Endothelial cell of umbilical vein (primary cell): ENCODE measurements at regions not wholly inside any gene's neighbourhood (a gene's known extent, or its start where the extent isn't known, plus 50 kb on each side); places are given as distances from the start of the nearest gene placed in this dataset.

Experiments used
- BruUV-seq: library from RNA; stranded (reverse); fragments of 400-500 nt; replicated peaks from 2 replicates; lab custom pipeline; 2021; lab: Mats Ljungman, UMichigan
- CTCF ChIA-PET: fragments of 300-600, 350-600 bp; sonication (Branson Sonifier 250); formaldehyde crosslinking; loops from one replicate; lab custom pipeline; 2021; ENCODE audit warnings: antibody characterized with exemption, inconsistent platforms; lab: Charles Lee
- POLR2A ChIA-PET: fragments of 300-600, 350-600 bp; sonication (Branson Sonifier 250); formaldehyde crosslinking; loops from one replicate; lab custom pipeline; 2021; ENCODE audit warnings: antibody characterized with exemption, inconsistent platforms; lab: Charles Lee
- DNase-seq: peaks from one replicate; pipeline ENCODE4 v3.0.0-alpha.2; 2011; ENCODE audit warnings: low read depth, low spot score
- FAIRE-seq: peaks from 2 replicates; lab custom pipeline; 2011; peaks lifted over from hg19 to GRCh38; lab: Jason Lieb, UNC
- H2AFZ ChIP-seq: 2 replicates; pipeline ENCODE4 v1.6.0; 2012; ENCODE audit warnings: low read depth, low read length, control low read depth, inconsistent platforms
- H3K27ac ChIP-seq: 2 replicates; pipeline ENCODE4 v1.5.1; 2011; ENCODE audit warnings: low read depth, mild to moderate bottlenecking, control low read depth, low read length, moderate library complexity; ENCODE audit not compliant: insufficient read depth
- H3K27me3 ChIP-seq, 2 experiments: 2 replicates each; pipeline versions ENCODE4 v1.6.0 to v1.6.1; 2011; ENCODE audit warnings: low read length in 2 of 2, mixed read lengths in 1 of 2; ENCODE audit not compliant: control insufficient read depth in 2 of 2, insufficient read depth in 2 of 2
- H3K36me3 ChIP-seq, 2 experiments: 2 replicates in 1 of 2; 3 replicates in 1 of 2; pipeline ENCODE4 v1.5.1; 2011; ENCODE audit warnings: low read length in 2 of 2, mild to moderate bottlenecking in 1 of 2, moderate library complexity in 1 of 2; ENCODE audit not compliant: control insufficient read depth in 2 of 2, insufficient read depth in 2 of 2; ENCODE audit errors: extremely low read depth in 1 of 2
- H3K4me1 ChIP-seq: 3 replicates; pipeline ENCODE4 v1.5.1; 2011; ENCODE audit warnings: mild to moderate bottlenecking, low read length; ENCODE audit not compliant: control insufficient read depth, insufficient read depth; ENCODE audit errors: extremely low read depth
- H3K4me2 ChIP-seq: 2 replicates; pipeline ENCODE4 v1.6.1; 2011; ENCODE audit warnings: low read length, control low read depth, mixed read lengths; ENCODE audit not compliant: insufficient read depth
- H3K4me3 ChIP-seq, 3 experiments: fragments of 200-600 bp in 1 of 3; sonication (generic), shearing (Covaris generic) in 1 of 3; replicated peaks in 1 of 3; 2 replicates each; pipeline ENCODE4 v1.5.1; 2011 to 2016; ENCODE audit warnings: control low read depth in 3 of 3, low read length in 3 of 3, mild to moderate bottlenecking in 2 of 3, inconsistent platforms in 1 of 3, low read depth in 1 of 3, moderate library complexity in 1 of 3; ENCODE audit not compliant: insufficient read depth in 1 of 3
- H3K79me2 ChIP-seq: 2 replicates; pipeline ENCODE4 v1.6.0; 2012; ENCODE audit warnings: low read length, inconsistent platforms; ENCODE audit not compliant: control insufficient read depth, insufficient read depth
- H3K9ac ChIP-seq: replicated peaks from 2 replicates; pipeline ENCODE3; 2011; ENCODE audit warnings: low read length, control low read depth; ENCODE audit not compliant: insufficient read depth; ENCODE audit errors: extremely low read depth
- H3K9me1 ChIP-seq: replicated peaks from 3 replicates; pipeline ENCODE4 v1.6.0; 2011; ENCODE audit warnings: mild to moderate bottlenecking, low read length; ENCODE audit not compliant: control insufficient read depth, insufficient read depth; ENCODE audit errors: extremely low read depth
- H3K9me3 ChIP-seq: replicated peaks from 2 replicates; pipeline ENCODE4 v1.5.1; 2012; ENCODE audit warnings: low read length, inconsistent platforms; ENCODE audit not compliant: control insufficient read depth, insufficient read depth
- H4K20me1 ChIP-seq: replicated peaks from 2 replicates; pipeline ENCODE3; 2011; ENCODE audit warnings: mild to moderate bottlenecking, low read length; ENCODE audit not compliant: control insufficient read depth, insufficient read depth; ENCODE audit errors: extremely low read depth
- CTCF ChIP-seq, 2 donors: IDR thresholded peaks; 1 replicate in 1 of 2; 2 replicates in 1 of 2; pipeline ENCODE4 v1.5.1; 2011; ENCODE audit warnings: low read length in 2 of 2, mild to moderate bottlenecking in 2 of 2, moderate library complexity in 2 of 2, control low read depth in 1 of 2, inconsistent platforms in 1 of 2, low read depth in 1 of 2; ENCODE audit not compliant: insufficient read depth in 1 of 2; ENCODE audit errors: extremely low read depth in 1 of 2
- EZH2 ChIP-seq: IDR thresholded peaks from 2 replicates; pipeline ENCODE4 v1.6.1; 2012; ENCODE audit warnings: borderline replicate concordance, low read depth, mild to moderate bottlenecking, moderate library complexity, low read length, inconsistent platforms; ENCODE audit not compliant: severe bottlenecking
- FOS ChIP-seq: IDR thresholded peaks from 2 replicates; pipeline ENCODE4 v1.6.1; 2011; ENCODE audit warnings: mild to moderate bottlenecking, low read length, moderate library complexity, borderline replicate concordance; ENCODE audit not compliant: insufficient read depth
- GATA2 ChIP-seq: IDR thresholded peaks from 2 replicates; pipeline ENCODE4 v1.7.0; 2011; ENCODE audit warnings: low read depth, mild to moderate bottlenecking, moderate library complexity, mixed read lengths, low read length; ENCODE audit not compliant: insufficient read length, insufficient read depth
- JUN ChIP-seq: IDR thresholded peaks from 2 replicates; pipeline ENCODE4 v1.6.1; 2011; ENCODE audit warnings: borderline replicate concordance, low read depth; ENCODE audit not compliant: insufficient read length, insufficient read depth
- MAX ChIP-seq: IDR thresholded peaks from 2 replicates; pipeline ENCODE4 v1.6.1; 2011; ENCODE audit not compliant: insufficient read depth, insufficient read length
- MYC ChIP-seq: IDR thresholded peaks from one replicate; pipeline ENCODE4 v1.6.1; 2011; ENCODE audit warnings: mild to moderate bottlenecking, low read depth, low read length
- POLR2A ChIP-seq: IDR thresholded peaks from 2 replicates; pipeline ENCODE4 v1.6.1; 2012; ENCODE audit warnings: low read depth, mild to moderate bottlenecking, control low read depth, low read length
- POLR2AphosphoS5 ChIP-seq: IDR thresholded peaks from 2 replicates; pipeline ENCODE4 v1.6.1; 2012; ENCODE audit warnings: low read depth, mild to moderate bottlenecking, control low read depth, low read length, moderate library complexity; ENCODE audit not compliant: insufficient read depth
- dilution Hi-C: fragments of 300-500 bp; cut with MboI; formaldehyde crosslinking; loops from one replicate; pipeline ENCODE4 v1.15.0; 2019; ENCODE audit warnings: low sequenced_read_pairs; ENCODE audit not compliant: extremely low pct_ligation_motif_present
- intact Hi-C: fragments of 100-400 bp; cut with micrococcal nuclease; formaldehyde crosslinking; loops from one replicate; pipeline ENCODE4 v1.10.0; 2022

DNA sequence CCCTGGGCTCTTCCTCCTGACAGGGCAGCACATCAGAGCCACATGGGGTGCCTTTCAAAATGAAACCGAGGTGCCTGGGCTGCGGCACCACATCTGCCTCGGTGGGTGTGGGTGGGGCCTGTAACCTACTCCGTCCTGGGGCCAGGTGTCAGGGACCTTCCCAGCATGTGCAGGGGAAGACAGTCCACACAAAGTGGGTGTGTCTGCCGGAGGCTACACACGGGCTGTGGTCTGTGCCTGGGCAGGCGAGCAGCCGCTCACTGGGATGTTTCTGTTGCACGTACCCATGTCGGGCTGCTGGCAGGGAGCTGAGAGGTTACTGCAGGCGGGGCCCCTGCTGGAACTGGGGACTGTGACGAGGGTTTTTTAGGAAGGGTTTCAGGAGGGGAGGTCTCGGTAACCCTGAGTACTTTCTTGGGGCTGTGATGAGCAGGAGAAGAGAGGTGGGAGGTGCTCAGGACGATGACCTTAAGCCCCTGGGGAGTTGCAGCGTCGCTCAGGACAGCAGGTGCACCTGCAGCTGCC lies 351.2 kb downstream of the SEC14L1 start:
- BruUV-seq: no TSS peak

More for the DNA sequence above, 351.2 kb downstream of the SEC14L1 start:
- Histone ChIP-seq H3K4me2 (no peak overlapping the region), H3K9ac (no peak overlapping the region), H3K79me2 (no peaks in the 10 kb centered on the region), H3K27ac (no peak overlapping the region), H3K9me1 (no peaks in the 10 kb centered on the region), H4K20me1 (no peaks in the 10 kb centered on the region), H2AFZ (no peak overlapping the region), H3K4me3 (no peak overlapping the region), H3K36me3 (peaks cover 2 to 8% of the 10 kb centered on the region in 2 experiments), H3K4me1 (peaks cover 3% of the 10 kb centered on the region), H3K27me3 (no peaks in the 10 kb centered on the region), H3K9me3 (no peaks in the 10 kb centered on the region)
- dilution Hi-C loops: no loop called here
- ChIA-PET CTCF (interaction anchor here (0.8 to 6.0 kb wide), 5 partner anchors 62 to 161 kb away, joined by 3 to 88 read pairs (median 4); no protein-coding TSS in a partner anchor), POLR2A (no interaction called here)
- TF ChIP-seq MYC: no peak
- no peak for TF ChIP-seq POLR2AphosphoS5
- TF ChIP-seq MAX: no peak
- TF ChIP-seq FOS: no peak
- no peak for TF ChIP-seq EZH2
- no peak for TF ChIP-seq CTCF (IDR thresholded peaks at IDR 0.05; ENCODE audit: extremely low read depth in 1 of 2, insufficient read depth in 1 of 2, low read depth in 1 of 2, low read length in 2 of 2)
- no peak for TF ChIP-seq POLR2A
- TF ChIP-seq GATA2: no peak
- no peak for TF ChIP-seq JUN
- intact Hi-C loops: loop anchor here (1.0 kb wide), 1 partner anchor 40 kb away; no protein-coding TSS in a partner anchor
- DNase-seq (no peak), FAIRE-seq (no peak)
